C4-2B (cell line): ENCODE measurements at regions not wholly inside any gene's neighbourhood (a gene's known extent, or its start where the extent isn't known, plus 50 kb on each side); places are given as distances from the start of the nearest gene placed in this dataset.

Experiments used
- CTCF ChIP-seq: fragments of 450-650 bp; conservative IDR thresholded peaks from 2 replicates; pipeline ENCODE4 v1.5.1; 2017; ENCODE audit warnings: mild to moderate bottlenecking
- ZFX ChIP-seq: fragments of 450-650 bp; IDR thresholded peaks from 2 replicates; pipeline ENCODE4 v1.6.1; 2017

DNA sequence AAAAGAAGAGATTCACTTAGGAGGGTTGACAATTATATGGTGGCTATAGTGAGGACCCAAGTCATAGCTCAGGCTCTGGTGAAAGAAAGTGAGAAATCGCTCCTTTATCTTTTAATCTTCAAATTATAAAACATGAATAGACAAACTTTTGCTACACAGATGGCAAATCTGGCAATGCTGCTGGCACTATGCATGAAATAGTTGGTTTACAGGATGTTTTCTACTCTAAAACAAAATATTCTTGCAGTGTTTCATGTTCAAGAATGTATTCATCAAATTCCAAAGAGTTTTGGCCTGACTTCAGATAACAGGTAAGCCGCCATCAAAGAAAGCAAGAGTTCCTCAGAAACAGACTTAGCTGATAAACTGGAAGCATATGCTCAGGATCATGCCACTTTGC, 801.2 kb downstream of the C4orf33 start:
- TF ChIP-seq CTCF (no peak), ZFX (no peak)
